Osteocyte (in vitro differentiated cells): ENCODE measurements at regions not wholly inside any gene's neighbourhood (a gene's known extent, or its start where the extent isn't known, plus 50 kb on each side); places are given as distances from the start of the nearest gene placed in this dataset.

Source experiments
- DNase-seq: peaks from one replicate; pipeline ENCODE4 v3.0.0; 2021; ENCODE audit warnings: mixed read lengths; ENCODE audit not compliant: unreplicated experiment; ENCODE audit errors: extremely low spot score
- H3K27ac Mint-ChIP-seq: one replicate; pipeline ENCODE4 v1.8.0; 2021; ENCODE audit warnings: mild to moderate bottlenecking, mixed read lengths; ENCODE audit not compliant: unreplicated experiment
- H3K27me3 Mint-ChIP-seq: one replicate; pipeline ENCODE4 v1.8.0; 2021; ENCODE audit warnings: mixed read lengths; ENCODE audit not compliant: unreplicated experiment
- H3K36me3 Mint-ChIP-seq: one replicate; pipeline ENCODE4 v1.8.0; 2021; ENCODE audit warnings: mixed read lengths; ENCODE audit not compliant: unreplicated experiment
- H3K4me1 Mint-ChIP-seq: one replicate; pipeline ENCODE4 v1.8.0; 2021; ENCODE audit warnings: mixed read lengths; ENCODE audit not compliant: unreplicated experiment
- H3K4me3 Mint-ChIP-seq: one replicate; pipeline ENCODE4 v1.8.0; 2021; ENCODE audit warnings: mild to moderate bottlenecking, moderate library complexity, mixed read lengths; ENCODE audit not compliant: unreplicated experiment
- H3K9me3 Mint-ChIP-seq: one replicate; pipeline ENCODE4 v1.8.0; 2021; ENCODE audit warnings: mixed read lengths; ENCODE audit not compliant: unreplicated experiment
- CTCF ChIP-seq: fragments of 200-600 bp; sonication (generic); IDR thresholded peaks from 2 replicates; pipeline ENCODE4 v1.5.0; 2021; ENCODE audit warnings: antibody characterized with exemption, mild to moderate bottlenecking, moderate library complexity

- Mint-ChIP-seq H3K4me3 (no peak overlapping the region), H3K27ac (no peak overlapping the region), H3K9me3 (no peaks in the 10 kb centered on the region), H3K27me3 (peaks cover 9% of the 10 kb centered on the region), H3K4me1 (peaks cover 3% of the 10 kb centered on the region), H3K36me3 (no peaks in the 10 kb centered on the region)
- no peak for TF ChIP-seq CTCF
- no peak for DNase-seq
These were observed 200.6 kb upstream of the GPC6 start for GRCh38 chr13:93025984-93026383.

- DNase-seq = no peak
- Mint-ChIP-seq H3K4me1 (peaks cover 3% of the 10 kb centered on the region), H3K36me3 (no peaks in the 10 kb centered on the region), H3K27me3 (peaks cover 14% of the 10 kb centered on the region), H3K9me3 (no peaks in the 10 kb centered on the region), H3K27ac (no peak overlapping the region), H3K4me3 (no peak overlapping the region)
- TF ChIP-seq CTCF = no peak
These were observed 197.1 kb upstream of the GPC6 start for GRCh38 chr13:93029536-93029935.

GRCh38 chr13:93036380-93036779 is 190.2 kb upstream of the GPC6 start:
- DNase-seq = no peak
- no peak for TF ChIP-seq CTCF
- Mint-ChIP-seq H3K4me1 (no peaks in the 10 kb centered on the region), H3K27ac (no peak overlapping the region), H3K4me3 (no peak overlapping the region), H3K36me3 (no peaks in the 10 kb centered on the region), H3K27me3 (peaks cover 15% of the 10 kb centered on the region), H3K9me3 (no peaks in the 10 kb centered on the region)

GRCh38 chr13:93037780-93038179 is 188.8 kb upstream of the GPC6 start:
- no peaks in the 10 kb centered on the region for H3K4me1 Mint-ChIP-seq
- no peaks in the 10 kb centered on the region for H3K9me3 Mint-ChIP-seq
- H3K4me3 Mint-ChIP-seq = no peak overlapping the region
- DNase-seq = no peak
- no peaks in the 10 kb centered on the region for H3K36me3 Mint-ChIP-seq
- no peak for TF ChIP-seq CTCF
- peaks cover 20% of the 10 kb centered on the region for H3K27me3 Mint-ChIP-seq
- H3K27ac Mint-ChIP-seq = no peak overlapping the region

GRCh38 chr13:93038187-93038586 is 188.4 kb upstream of the GPC6 start:
- TF ChIP-seq CTCF = no peak
- Mint-ChIP-seq H3K9me3 (no peaks in the 10 kb centered on the region), H3K4me1 (no peaks in the 10 kb centered on the region), H3K36me3 (no peaks in the 10 kb centered on the region), H3K27ac (no peak overlapping the region), H3K4me3 (no peak overlapping the region), H3K27me3 (peaks cover 20% of the 10 kb centered on the region)
- DNase-seq = no peak
